ENCODE measurements at regions not wholly inside any gene's neighbourhood (a gene's known extent, or its start where the extent isn't known, plus 50 kb on each side); places are given as distances from the start of the nearest gene placed in this dataset.
A peak's percentile ranks its signal among the peaks of the same experiment; 100 is the strongest.

DNA sequence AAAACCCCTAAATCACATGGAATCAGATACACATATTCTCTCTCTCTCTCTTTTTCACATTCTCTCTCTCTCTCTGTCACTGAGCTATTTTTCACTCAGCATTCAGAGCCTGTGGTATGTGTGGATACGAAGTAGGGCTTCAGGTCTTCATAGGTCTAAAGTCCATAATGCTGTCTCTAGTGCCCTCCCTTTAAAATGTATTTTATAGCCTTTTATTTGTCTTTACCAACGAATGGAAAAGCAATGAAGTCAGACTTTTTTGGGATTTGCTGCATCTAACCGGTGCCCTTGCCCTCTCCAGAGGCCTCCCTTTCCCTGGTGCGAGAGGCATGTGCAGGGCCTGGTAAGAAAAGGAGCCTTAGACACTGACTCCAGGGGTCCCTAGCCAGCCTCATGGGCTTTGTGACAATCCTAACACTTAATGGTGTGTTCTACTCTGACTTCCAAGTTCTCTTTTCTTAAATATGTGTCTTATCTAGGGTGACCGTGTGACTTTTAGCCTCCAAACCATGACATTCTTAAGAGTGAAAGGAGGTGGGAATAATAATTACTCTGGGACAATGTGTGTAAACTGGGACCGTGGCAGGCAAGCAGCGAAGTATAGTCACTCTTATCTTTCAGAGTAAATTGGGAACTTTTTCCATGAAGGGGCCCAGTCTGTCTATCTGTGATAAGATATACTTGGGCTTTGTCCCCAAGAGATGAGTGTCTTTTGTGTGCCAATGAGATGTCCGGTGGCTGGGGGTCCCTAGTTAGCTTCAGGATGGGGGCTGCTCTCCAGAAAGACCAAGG is 101.1 kb downstream of the B3GNT2 start (continued):
- TF ChIP-seq SMARCA5 (IDR thresholded peaks at IDR 0.05) (no peak), ESRRA (IDR thresholded peaks at IDR 0.05; ENCODE audit: borderline replicate concordance, low read depth) (0 out of 2 replicates have a peak, but pooled peaks have one; percentile 39), NR4A1 (CRISPR knock-in tag; IDR thresholded peaks at IDR 0.05) (no peak), NR4A1 (tag; IDR thresholded peaks at IDR 0.05) (no peak), LEF1 (IDR thresholded peaks at IDR 0.05) (0 out of 2 replicates have a peak, but pooled peaks have one; percentile 42), TEAD2 (tag; IDR thresholded peaks at IDR 0.05) (no peak), PATZ1 (CRISPR knock-in tag; IDR thresholded peaks at IDR 0.05; ENCODE audit: borderline replicate concordance) (no peak), ZNF766 (CRISPR knock-in tag; conservative IDR thresholded peaks at IDR 0.05) (0 out of 2 replicates have a peak, but pooled peaks have one; percentile 40), JUNB (CRISPR knock-in tag; conservative IDR thresholded peaks at IDR 0.05) (no peak), SMARCC2 (IDR thresholded peaks at IDR 0.05; ENCODE audit: low read depth) (no peak), PHF8 (IDR thresholded peaks at IDR 0.05; ENCODE audit: borderline replicate concordance, low read length) (no peak; the same call in 1 of the 2 replicates), SLC30A9 (CRISPR knock-in tag; IDR thresholded peaks at IDR 0.05) (no peak), ZNF232 (CRISPR knock-in tag; IDR thresholded peaks at IDR 0.05) (no peak), TSC22D4 (tag; IDR thresholded peaks at IDR 0.05) (no peak), HMGN3 (IDR thresholded peaks at IDR 0.05; ENCODE audit: borderline replicate concordance, extremely low read depth, insufficient read length, low read depth, low read length) (no peak), ERF (CRISPR knock-in tag; IDR thresholded peaks at IDR 0.05) (no peak), CBFA2T2 (conservative IDR thresholded peaks at IDR 0.05) (peak; percentile 58; the same call in 1 of the 2 replicates), ZNF253 (CRISPR knock-in tag; conservative IDR thresholded peaks at IDR 0.05) (no peak), SMARCE1 (IDR thresholded peaks at IDR 0.05) (peak; percentile 79), RUNX1 (IDR thresholded peaks at IDR 0.05; ENCODE audit: low read depth) (no peak), KDM5B (IDR thresholded peaks at IDR 0.05; ENCODE audit: insufficient replicate concordance, low read depth, low read length) (peak; percentile 50), EP400 (IDR thresholded peaks at IDR 0.05) (peak; percentile 43; the same call in 1 of the 2 replicates)
- TF ChIP-seq, protein P1, sequence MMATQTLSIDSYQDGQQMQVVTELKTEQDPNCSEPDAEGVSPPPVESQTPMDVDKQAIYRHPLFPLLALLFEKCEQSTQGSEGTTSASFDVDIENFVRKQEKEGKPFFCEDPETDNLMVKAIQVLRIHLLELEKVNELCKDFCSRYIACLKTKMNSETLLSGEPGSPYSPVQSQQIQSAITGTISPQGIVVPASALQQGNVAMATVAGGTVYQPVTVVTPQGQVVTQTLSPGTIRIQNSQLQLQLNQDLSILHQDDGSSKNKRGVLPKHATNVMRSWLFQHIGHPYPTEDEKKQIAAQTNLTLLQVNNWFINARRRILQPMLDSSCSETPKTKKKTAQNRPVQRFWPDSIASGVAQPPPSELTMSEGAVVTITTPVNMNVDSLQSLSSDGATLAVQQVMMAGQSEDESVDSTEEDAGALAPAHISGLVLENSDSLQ (IDR thresholded peaks at IDR 0.05) = 0 out of 2 replicates have a peak, but pooled peaks have one; percentile 4
- TF ChIP-seq, protein P2, sequence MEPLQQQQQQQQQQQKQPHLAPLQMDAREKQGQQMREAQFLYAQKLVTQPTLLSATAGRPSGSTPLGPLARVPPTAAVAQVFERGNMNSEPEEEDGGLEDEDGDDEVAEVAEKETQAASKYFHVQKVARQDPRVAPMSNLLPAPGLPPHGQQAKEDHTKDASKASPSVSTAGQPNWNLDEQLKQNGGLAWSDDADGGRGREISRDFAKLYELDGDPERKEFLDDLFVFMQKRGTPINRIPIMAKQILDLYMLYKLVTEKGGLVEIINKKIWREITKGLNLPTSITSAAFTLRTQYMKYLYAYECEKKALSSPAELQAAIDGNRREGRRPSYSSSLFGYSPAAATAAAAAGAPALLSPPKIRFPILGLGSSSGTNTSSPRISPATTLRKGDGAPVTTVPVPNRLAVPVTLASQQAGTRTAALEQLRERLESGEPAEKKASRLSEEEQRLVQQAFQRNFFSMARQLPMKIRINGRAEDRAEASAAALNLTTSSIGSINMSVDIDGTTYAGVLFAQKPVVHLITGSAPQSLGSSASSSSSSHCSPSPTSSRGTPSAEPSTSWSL (CRISPR knock-in tag; IDR thresholded peaks at IDR 0.05; ENCODE audit: borderline replicate concordance) = no peak
